ENCODE measurements at regions not wholly inside any gene's neighbourhood (a gene's known extent, or its start where the extent isn't known, plus 50 kb on each side); places are given as distances from the start of the nearest gene placed in this dataset.

- no peak for TF ChIP-seq GTF3A (CRISPR knock-in tag; conservative IDR thresholded peaks at IDR 0.05)
- TF ChIP-seq ZNF138 (CRISPR knock-in tag; IDR thresholded peaks at IDR 0.05; ENCODE audit: low read depth), result no peak
- no peak for TF ChIP-seq SRF (IDR thresholded peaks at IDR 0.05; ENCODE audit: low read depth, low read length)
- no peak for TF ChIP-seq MED13 (CRISPR knock-in tag; IDR thresholded peaks at IDR 0.05)
These were observed 134.3 kb downstream of the ZNF664 start (continued) for GRCh38 chr12:124107351-124107750.

GRCh38 chr12:124109760-124110159 is 136.7 kb downstream of the ZNF664 start:
- no TSS peak for BruUV-seq (replicated peaks)
- no peaks in the 10 kb centered on the region for H4K20me1 ChIP-seq (ENCODE audit: insufficient read depth, low read length)
- no peaks in the 10 kb centered on the region for H3K36me3 ChIP-seq (replicated peaks in 1 of 2; ENCODE audit: control insufficient read depth in 1 of 2, insufficient read depth in 2 of 2, low read length in 2 of 2)
- H3K4me1 ChIP-seq (ENCODE audit: insufficient read depth, low read length), result peaks cover 5% of the 10 kb centered on the region; the same call in 1 of the 2 replicates
- no peak overlapping the region for H3K27ac ChIP-seq (ENCODE audit: extremely low read length, insufficient read depth, low read length)
- in situ Hi-C loops (cut with HindIII; ENCODE audit: extremely low pct_ligation_motif_present, low pct_unique_long_range_greater_than_20kb), result no loop called here
- peaks cover 0 to 6% of the 10 kb centered on the region in 2 experiments; a peak in 1 of 5 replicates for H3K27me3 ChIP-seq (ENCODE audit: control insufficient read depth in 1 of 2, insufficient read depth in 2 of 2, low read length in 2 of 2)
- H3K79me2 ChIP-seq (ENCODE audit: insufficient read depth, low read length), result no peaks in the 10 kb centered on the region
- H3K9me3 ChIP-seq (ENCODE audit: low read length), result no peaks in the 10 kb centered on the region
- H3K9ac ChIP-seq (ENCODE audit: insufficient read depth, low read depth, low read length), result no peak overlapping the region
- ATAC-seq (no peak), FAIRE-seq (no peak), DNase-seq (ENCODE audit: low spot score) (no peak)
- 45% methylated on average over 3 of the region's 3 CpGs for WGBS (ENCODE audit: low lambda C conversion rate)
- CTCF ChIA-PET (ENCODE audit: low intra/inter-chr PET ratio, low total read pairs), result no interaction called here
- POLR2A ChIA-PET, result no interaction called here
- no peak overlapping the region for H2AFZ ChIP-seq (ENCODE audit: low read length)
- no peak overlapping the region for H3K4me3 ChIP-seq (replicated peaks in 1 of 3; ENCODE audit: insufficient read depth in 1 of 3, low read depth in 2 of 3, low read length in 3 of 3)
- intact Hi-C loops (cut with micrococcal nuclease; ENCODE audit: unreplicated experiment), result no loop called here
- TF ChIP-seq ZNF143 (CRISPR knock-in tag; IDR thresholded peaks at IDR 0.05), result peak; percentile 88
- no peak for TF ChIP-seq ETV5 (CRISPR knock-in tag; IDR thresholded peaks at IDR 0.05; ENCODE audit: borderline replicate concordance)
- TF ChIP-seq NFYB (CRISPR knock-in tag; IDR thresholded peaks at IDR 0.05), result peak; percentile 93
- TF ChIP-seq NFIB (CRISPR knock-in tag; IDR thresholded peaks at IDR 0.05; ENCODE audit: borderline replicate concordance), result no peak
- peak; percentile 97 for TF ChIP-seq THAP11 (CRISPR knock-in tag; IDR thresholded peaks at IDR 0.05)
- peak; percentile 59; the same call in 1 of the 2 replicates for TF ChIP-seq HCFC1 (IDR thresholded peaks at IDR 0.05; ENCODE audit: low read depth, low read length)
- peak; percentile 24; the same call in 1 of the 2 replicates for TF ChIP-seq SUZ12 (IDR thresholded peaks at IDR 0.05; ENCODE audit: low read depth, low read length)
- TF ChIP-seq ZNF564 (CRISPR knock-in tag; IDR thresholded peaks at IDR 0.05), result no peak
- peak; percentile 62; the same call in 1 of the 2 replicates for TF ChIP-seq USF2 (IDR thresholded peaks at IDR 0.05; ENCODE audit: low read depth, low read length)
- TF ChIP-seq USF2 (CRISPR knock-in tag; IDR thresholded peaks at IDR 0.05; ENCODE audit: borderline replicate concordance), result peak; percentile 82; the same call in 1 of the 2 replicates
- TF ChIP-seq NFYC (CRISPR knock-in tag; IDR thresholded peaks at IDR 0.05), result peak; percentile 88
- TF ChIP-seq KDM2A (CRISPR knock-in tag; IDR thresholded peaks at IDR 0.05; ENCODE audit: borderline replicate concordance, low read depth), result no peak
- TF ChIP-seq E2F5 (CRISPR knock-in tag; conservative IDR thresholded peaks at IDR 0.05), result no peak
- no peak for TF ChIP-seq NBN (conservative IDR thresholded peaks at IDR 0.05)
- no peak for TF ChIP-seq ZNF614 (CRISPR knock-in tag; IDR thresholded peaks at IDR 0.05; ENCODE audit: borderline replicate concordance)
- no peak overlapping the region for H3K4me2 ChIP-seq (ENCODE audit: low read depth, low read length)
